Omental fat pad (tissue), 3 donors: ENCODE measurements at regions not wholly inside any gene's neighbourhood (a gene's known extent, or its start where the extent isn't known, plus 50 kb on each side); places are given as distances from the start of the nearest gene placed in this dataset.

Experiments
- ATAC-seq: fragments of 150-250 bp; one replicate; pipeline ENCODE4 v1.9.1; 2016; ENCODE audit warnings: mild to moderate bottlenecking, moderate library complexity; ENCODE audit not compliant: low FRiP score
- DNase-seq: peaks from one replicate; pipeline ENCODE4 v3.0.0-alpha.2; 2019; ENCODE audit warnings: low spot score
- TF ChIP-seq, protein P1 (sequence below), 3 donors: fragments of 450-650 bp; IDR thresholded peaks; one replicate each; pipeline ENCODE4 v1.5.1; 2016 to 2017; ENCODE audit warnings: antibody characterized with exemption in 3 of 3, mild to moderate bottlenecking in 3 of 3, moderate library complexity in 2 of 3

DNA sequence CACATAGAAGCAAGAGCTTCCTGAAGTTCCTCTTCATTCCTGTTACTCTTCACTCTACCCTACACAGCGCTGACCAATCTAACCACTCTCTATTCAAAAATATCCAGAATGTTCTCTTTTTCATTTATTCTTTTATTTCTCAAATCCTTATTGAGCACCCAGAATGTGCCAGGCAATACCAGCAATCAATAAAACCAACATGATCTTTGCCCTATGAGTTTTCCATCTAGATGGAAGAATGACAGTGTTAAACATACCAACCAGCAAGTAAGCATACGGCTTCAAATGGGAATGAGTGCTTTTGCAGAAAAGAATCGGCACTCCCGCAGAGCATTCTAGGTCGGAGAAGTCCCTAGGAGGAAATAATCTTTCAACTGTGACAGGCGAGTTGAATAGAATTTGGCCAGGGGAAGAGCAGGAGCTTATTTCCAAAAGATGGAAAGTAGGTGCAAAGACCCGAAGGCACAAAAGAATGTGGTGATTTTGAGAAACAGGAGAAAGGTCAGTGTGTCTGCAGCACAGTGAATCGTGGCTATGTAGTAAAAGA is 217.8 kb upstream of the MEIS1 start:
- TF ChIP-seq, protein P1, sequence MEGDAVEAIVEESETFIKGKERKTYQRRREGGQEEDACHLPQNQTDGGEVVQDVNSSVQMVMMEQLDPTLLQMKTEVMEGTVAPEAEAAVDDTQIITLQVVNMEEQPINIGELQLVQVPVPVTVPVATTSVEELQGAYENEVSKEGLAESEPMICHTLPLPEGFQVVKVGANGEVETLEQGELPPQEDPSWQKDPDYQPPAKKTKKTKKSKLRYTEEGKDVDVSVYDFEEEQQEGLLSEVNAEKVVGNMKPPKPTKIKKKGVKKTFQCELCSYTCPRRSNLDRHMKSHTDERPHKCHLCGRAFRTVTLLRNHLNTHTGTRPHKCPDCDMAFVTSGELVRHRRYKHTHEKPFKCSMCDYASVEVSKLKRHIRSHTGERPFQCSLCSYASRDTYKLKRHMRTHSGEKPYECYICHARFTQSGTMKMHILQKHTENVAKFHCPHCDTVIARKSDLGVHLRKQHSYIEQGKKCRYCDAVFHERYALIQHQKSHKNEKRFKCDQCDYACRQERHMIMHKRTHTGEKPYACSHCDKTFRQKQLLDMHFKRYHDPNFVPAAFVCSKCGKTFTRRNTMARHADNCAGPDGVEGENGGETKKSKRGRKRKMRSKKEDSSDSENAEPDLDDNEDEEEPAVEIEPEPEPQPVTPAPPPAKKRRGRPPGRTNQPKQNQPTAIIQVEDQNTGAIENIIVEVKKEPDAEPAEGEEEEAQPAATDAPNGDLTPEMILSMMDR (IDR thresholded peaks at IDR 0.05), result no peak
- DNase-seq (no peak), ATAC-seq (no peak)

DNA sequence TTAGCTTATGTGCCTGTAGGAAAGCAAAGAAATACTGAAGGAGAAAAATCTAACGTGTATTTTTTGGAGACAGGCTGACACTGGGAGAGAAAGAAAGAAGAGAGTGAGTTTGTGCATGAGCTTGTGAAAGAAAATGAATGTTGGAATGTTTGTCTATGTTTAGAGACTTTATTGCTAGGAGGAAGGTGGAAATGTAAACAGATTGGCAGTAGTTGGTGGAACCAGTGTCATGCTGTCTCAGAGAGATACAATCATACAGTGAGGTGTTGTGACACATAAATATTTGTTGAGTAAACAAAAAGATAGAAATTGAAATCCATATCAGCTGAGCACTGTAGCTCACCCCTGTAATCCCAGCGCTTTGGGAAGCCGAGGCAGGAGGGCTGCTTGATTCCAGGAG is 222.2 kb upstream of the MEIS1 start:
- TF ChIP-seq, protein P1 (IDR thresholded peaks at IDR 0.05), result no peak
- DNase-seq (no peak), ATAC-seq (no peak)

DNA sequence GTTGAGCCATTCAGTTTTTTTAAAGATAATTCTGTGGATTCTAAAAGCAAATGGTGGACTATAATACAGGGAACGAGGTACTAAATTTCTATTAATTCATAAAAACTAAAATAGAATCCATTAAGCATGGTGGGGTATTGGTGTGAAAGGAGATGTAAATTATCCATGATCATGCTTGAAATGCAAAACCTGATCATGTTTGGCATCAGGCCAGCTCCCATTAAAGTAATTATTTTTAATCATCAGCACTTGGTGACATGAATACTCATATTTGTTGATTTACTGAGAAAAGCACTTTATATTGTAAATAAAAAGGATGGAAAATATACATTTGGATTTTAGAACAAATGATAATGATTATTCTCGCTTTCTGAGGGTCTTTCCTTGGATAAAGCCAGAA is 232.3 kb upstream of the MEIS1 start:
- ATAC-seq, result no peak
- TF ChIP-seq, protein P1 (IDR thresholded peaks at IDR 0.05), result no peak
- DNase-seq, result no peak

DNA sequence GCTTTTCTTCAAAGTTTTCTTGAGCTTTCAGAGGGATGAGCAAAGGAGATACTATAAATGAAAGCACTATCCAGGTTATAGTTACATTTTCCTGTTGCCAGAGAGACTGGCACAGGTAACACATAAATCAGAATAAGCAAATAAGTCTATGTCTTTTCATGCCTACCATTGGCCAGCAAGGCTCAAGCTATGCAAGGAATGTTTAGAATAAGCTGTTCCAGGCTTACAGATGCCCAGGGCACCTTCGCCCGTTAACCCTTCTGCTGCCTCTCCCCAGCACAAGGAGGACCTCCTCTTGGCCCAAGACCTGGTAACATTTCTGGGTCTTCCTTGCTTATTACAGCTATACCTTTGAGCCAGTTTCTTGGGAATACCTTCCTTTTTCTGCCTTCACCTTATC is 233.7 kb upstream of the MEIS1 start:
- no peak for ATAC-seq
- TF ChIP-seq, protein P1 (IDR thresholded peaks at IDR 0.05), result no peak
- DNase-seq, result no peak

DNA sequence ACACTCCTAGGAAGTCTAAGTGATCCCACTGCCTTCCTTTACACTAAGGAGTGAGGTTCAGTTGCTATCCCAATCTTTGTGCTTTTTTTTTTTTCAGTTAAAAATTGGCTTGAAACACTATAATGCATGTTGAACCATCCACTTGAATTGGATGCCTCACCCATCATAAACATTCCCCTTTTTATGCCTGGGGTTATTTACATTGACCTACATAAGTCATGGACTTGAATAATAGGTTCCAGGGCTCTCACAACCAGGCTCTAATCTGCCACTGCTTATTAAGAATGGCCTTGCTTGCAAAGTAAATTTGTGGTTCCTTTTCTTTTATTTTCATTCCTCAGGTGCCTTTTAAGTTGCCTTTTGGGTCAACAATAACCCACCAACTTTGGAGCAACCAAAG is 236.1 kb upstream of the MEIS1 start:
- TF ChIP-seq, protein P1 (IDR thresholded peaks at IDR 0.05), result no peak
- ATAC-seq, result no peak

DNA sequence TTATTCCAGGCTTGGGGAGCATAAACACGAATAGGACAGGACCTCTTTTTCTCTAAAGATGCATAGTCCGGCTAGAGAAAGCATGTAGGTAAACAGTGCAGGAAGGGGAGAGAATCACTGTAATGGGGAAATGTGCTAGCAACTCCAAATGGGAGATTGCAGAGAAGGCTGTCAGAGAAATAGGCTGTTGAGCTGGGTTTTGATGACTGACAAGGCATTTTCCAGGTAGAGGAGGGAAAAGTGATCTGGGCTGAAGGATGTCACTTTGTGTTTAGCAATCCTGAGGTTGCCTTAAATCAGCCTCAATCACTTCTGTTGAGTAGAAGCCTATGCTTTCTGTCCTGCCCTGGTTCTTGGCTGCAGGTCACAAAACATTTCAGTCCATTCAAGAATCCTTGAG is 242.0 kb upstream of the MEIS1 start:
- ATAC-seq, result no peak
- TF ChIP-seq, protein P1 (IDR thresholded peaks at IDR 0.05), result no peak
- no peak for DNase-seq

More for the DNA sequence above, 236.1 kb upstream of the MEIS1 start:
- DNase-seq, result no peak

DNA sequence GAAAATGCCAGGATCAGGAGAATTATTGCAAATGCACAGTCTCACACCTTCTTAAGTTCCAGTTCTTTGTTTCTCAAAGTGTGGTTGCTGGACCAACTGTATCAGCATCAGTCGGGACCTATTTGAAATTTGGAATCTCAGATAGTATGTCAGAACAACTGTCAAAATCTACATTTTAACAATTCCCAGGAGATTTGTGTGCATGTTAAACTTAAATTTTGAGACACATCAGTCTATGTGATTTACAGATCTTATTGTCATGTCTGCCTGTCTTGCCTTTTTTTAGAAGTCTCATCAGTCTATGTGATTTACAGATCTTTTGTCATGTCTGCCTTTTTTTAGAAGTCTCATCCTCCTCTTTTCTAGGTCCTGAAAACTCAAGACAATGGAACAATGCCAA is 243.6 kb upstream of the MEIS1 start:
- TF ChIP-seq, protein P1 (IDR thresholded peaks at IDR 0.05), result no peak
- no peak for ATAC-seq

More for the DNA sequence above, 243.6 kb upstream of the MEIS1 start:
- DNase-seq, result no peak
